ENCODE measurements at regions not wholly inside any gene's neighbourhood (a gene's known extent, or its start where the extent isn't known, plus 50 kb on each side); places are given as distances from the start of the nearest gene placed in this dataset.

DNA sequence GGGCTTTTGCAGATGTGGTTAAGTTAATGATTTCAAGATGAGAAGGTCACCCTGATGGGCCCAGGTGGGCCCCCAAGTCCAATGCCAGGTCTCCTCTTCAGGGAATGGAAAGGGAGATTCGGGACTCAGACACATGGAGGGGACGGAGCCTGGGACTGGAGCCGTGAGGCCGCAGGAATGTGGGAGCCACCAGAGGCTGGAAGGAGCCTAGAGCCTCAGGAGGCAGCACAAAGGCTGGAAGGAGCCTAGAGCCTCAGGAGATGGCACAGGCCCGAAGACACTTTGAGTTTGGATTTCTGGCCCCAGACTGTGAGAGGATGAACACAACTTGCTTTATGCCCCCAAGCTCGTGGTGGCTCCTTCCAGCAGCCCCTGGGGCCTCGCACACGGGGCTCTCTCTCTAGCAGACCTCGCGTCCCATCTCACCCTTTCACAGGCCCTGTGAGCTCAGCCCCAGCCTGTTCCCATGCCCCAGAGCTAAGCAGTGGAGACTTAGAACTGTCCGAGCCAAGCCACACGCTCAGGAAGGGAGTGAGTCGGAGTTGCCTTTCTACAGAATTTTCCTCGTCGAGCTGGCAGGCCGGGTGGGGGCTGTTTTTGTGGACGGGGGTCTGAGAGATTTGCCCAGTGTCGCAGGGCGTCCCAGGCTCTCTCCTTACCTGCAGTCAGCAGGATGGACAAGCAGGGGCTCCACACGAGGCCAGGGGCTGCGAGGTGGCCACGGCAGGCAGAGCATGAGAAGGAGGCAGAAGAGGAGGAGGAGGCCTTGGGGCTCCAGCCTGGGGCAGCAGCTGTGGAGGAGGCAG lies 937.6 kb downstream of the BRD1 start:
- TF ChIP-seq JUND (IDR thresholded peaks at IDR 0.05; ENCODE audit: low read depth) = no peak
- DNase-seq (ENCODE audit: low read depth in 1 of 2, low spot score in 1 of 2) = no peak
- in situ Hi-C loops (cut with HindIII; ENCODE audit: low pct_unique_long_range_greater_than_20kb, low sequenced_read_pairs) = no loop called here

DNA sequence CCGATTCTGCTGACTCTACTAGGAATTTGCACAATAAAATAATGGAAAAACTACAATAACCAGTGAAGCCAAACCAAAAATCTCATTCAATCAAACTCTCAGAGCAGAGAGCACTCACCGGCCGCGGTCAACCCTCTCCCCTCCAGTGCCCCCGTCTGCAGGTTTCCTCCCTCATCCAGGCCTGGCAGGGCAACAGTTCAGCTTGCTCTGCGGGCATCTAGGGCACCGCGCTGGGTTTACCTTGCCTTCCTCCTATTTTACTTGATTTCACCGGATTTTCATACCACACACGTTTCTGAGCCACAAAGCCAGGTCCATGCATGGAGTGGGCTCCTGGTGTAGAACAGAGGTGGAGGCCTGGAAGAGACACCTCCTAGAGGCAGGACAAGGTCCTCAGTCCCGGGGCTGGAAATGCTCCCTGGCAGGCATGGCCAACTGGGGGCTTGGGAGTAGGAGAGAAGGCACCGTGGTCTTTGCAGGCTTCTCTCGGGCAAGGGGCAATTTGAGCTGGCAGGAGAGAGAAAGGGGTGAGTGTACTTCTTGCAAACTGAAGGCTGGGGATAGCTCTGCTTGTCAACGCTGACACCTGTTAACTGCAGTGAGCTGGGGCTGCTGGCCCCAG lies 938.4 kb downstream of the BRD1 start:
- no peak for TF ChIP-seq JUND (IDR thresholded peaks at IDR 0.05; ENCODE audit: low read depth)
- in situ Hi-C loops (cut with HindIII; ENCODE audit: low pct_unique_long_range_greater_than_20kb, low sequenced_read_pairs) = no loop called here
- no peak for DNase-seq (ENCODE audit: low read depth in 1 of 2, low spot score in 1 of 2)

- in situ Hi-C loops (cut with HindIII; ENCODE audit: low pct_unique_long_range_greater_than_20kb, low sequenced_read_pairs) = no loop called here
- DNase-seq (ENCODE audit: low read depth in 1 of 2, low spot score in 1 of 2) = no peak
- TF ChIP-seq JUND (IDR thresholded peaks at IDR 0.05; ENCODE audit: low read depth) = no peak
Observed at GRCh38 chr22:48888466-48889208, 939.0 kb downstream of the BRD1 start.

DNA sequence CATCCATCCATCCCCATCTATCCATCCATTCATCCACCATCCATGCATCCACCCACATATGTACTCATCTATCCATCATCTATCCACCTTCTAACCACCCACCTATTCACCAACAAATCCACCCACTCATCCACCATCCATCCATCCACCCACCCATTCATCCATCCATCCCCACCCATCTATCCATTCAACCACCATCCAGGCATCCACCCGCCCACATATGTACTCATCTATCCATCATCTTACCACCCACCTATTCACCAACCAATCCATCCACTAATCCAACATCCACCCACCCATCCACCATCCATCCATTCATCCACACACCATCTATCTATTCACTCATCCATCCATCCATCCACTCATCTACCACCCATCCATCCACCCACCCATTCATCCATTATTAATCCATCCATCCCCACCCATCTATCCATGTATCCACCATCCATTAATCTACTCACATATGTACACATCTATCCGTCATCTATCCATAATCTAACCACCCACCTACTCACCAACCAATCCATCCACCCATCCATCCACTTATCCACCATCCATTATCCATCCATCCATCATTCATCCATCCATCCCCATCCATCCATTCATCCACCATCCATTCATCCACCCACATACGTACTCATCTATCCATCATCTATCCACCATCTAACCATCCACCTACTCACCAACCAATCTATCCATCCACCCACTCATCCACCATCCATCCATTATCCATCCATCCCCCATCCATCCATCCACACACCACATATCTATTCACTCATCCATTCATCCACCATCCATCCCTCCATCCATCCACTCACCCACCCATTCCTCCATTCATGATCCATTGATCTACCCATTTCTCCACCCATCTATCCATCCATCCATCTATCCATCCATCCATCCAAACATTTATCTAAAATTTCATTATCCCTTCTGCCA lies 940.0 kb downstream of the BRD1 start:
- no peak for TF ChIP-seq JUND (IDR thresholded peaks at IDR 0.05; ENCODE audit: low read depth)
- in situ Hi-C loops (cut with HindIII; ENCODE audit: low pct_unique_long_range_greater_than_20kb, low sequenced_read_pairs) = no loop called here
- no peak for DNase-seq (ENCODE audit: low read depth in 1 of 2, low spot score in 1 of 2)

GRCh38 chr22:48886604-48887393 lies 940.9 kb downstream of the BRD1 start:
- TF ChIP-seq JUND (IDR thresholded peaks at IDR 0.05; ENCODE audit: low read depth) = no peak
- in situ Hi-C loops (cut with HindIII; ENCODE audit: low pct_unique_long_range_greater_than_20kb, low sequenced_read_pairs) = no loop called here
- DNase-seq (ENCODE audit: low read depth in 1 of 2, low spot score in 1 of 2) = no peak

- no peak for DNase-seq (ENCODE audit: low read depth in 1 of 2, low spot score in 1 of 2)
- in situ Hi-C loops (cut with HindIII; ENCODE audit: low pct_unique_long_range_greater_than_20kb, low sequenced_read_pairs) = no loop called here
- TF ChIP-seq JUND (IDR thresholded peaks at IDR 0.05; ENCODE audit: low read depth) = no peak
Observed at GRCh38 chr22:48885919-48886305, 941.8 kb downstream of the BRD1 start.

GRCh38 chr22:48885271-48885918 lies 942.3 kb downstream of the BRD1 start:
- TF ChIP-seq JUND (IDR thresholded peaks at IDR 0.05; ENCODE audit: low read depth) = no peak
- in situ Hi-C loops (cut with HindIII; ENCODE audit: low pct_unique_long_range_greater_than_20kb, low sequenced_read_pairs) = no loop called here
- no peak for DNase-seq (ENCODE audit: low read depth in 1 of 2, low spot score in 1 of 2)

DNA sequence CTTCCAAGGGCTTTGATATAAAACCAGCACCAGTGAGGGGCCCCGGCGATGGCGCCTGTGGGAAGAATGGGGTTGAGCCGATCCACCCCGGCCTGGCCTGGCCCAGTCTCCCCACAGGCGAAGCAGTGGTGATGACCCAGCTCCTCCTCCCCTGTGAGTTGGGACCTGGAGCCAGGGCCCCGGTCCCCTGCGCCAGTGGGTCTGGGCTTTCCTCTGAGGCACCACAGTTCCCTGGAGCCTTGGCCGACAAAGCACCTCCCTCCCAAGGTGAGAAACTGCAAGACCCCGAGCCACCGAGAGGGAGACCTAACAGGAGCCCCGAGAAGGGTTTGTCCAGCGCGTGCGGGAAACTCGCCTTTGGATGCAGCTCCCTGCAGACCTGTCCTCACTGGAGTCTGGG lies 942.9 kb downstream of the BRD1 start:
- in situ Hi-C loops (cut with HindIII; ENCODE audit: low pct_unique_long_range_greater_than_20kb, low sequenced_read_pairs) = no loop called here
- no peak for TF ChIP-seq JUND (IDR thresholded peaks at IDR 0.05; ENCODE audit: low read depth)
- DNase-seq (ENCODE audit: low read depth in 1 of 2, low spot score in 1 of 2) = no peak

DNA sequence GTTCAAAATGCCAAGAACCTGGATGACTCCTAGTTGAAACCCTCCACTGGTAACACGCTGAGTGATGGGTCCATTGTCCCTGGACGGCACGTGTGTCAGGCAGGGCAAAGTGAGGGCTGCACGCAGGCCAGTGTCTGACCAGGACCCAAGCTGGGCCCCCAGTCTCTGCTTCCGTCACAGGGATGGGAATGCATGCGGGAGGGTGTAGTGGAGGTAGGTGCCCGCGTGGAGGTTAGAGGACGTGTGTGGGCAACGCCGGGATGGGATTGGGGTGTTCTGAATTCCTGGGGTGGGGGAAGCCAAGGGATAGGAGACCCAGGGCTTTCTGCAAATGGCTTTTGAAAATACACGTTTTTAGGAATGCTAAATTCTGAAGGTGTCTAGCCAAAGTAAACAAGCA lies 943.3 kb downstream of the BRD1 start:
- no peak for TF ChIP-seq JUND (IDR thresholded peaks at IDR 0.05; ENCODE audit: low read depth)
- in situ Hi-C loops (cut with HindIII; ENCODE audit: low pct_unique_long_range_greater_than_20kb, low sequenced_read_pairs) = no loop called here
- no peak for DNase-seq (ENCODE audit: low read depth in 1 of 2, low spot score in 1 of 2)

DNA sequence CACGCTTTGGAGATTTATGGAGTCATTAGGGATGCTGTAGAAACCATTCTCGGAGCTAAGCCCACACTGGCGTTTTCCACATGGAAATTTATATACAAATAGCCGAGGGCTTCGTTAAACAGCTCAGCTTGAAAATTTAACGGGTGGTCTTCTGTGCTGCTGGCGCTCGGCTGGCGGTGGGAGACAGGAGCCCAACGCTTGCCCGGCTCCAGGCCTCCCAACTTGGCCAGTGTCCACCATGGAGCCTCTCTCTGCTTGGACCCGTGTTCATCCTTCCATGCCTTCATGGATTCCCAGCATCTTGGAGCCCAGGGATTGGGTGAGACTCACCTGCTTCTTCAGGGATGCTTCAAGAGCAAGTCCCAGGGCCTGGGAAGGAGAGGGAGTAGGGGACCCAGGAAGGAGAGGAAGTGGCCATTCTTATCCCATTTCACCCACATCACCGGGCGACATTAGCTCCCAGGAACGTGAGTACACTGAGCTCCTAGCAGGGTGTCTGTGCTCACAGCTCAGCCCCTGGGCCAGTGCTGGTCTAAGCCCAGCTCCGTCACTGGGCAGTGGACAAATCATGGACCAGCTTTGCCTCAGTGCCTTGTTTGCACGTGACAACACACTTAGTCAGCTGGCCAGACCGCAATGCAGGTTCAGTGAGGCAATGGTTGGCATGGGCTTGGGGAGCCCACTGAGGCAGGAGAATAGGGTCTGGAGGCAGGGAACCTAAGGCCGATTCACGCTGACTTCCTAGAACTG lies 944.3 kb downstream of the BRD1 start:
- TF ChIP-seq JUND (IDR thresholded peaks at IDR 0.05; ENCODE audit: low read depth) = no peak
- no peak for DNase-seq (ENCODE audit: low read depth in 1 of 2, low spot score in 1 of 2)
- in situ Hi-C loops (cut with HindIII; ENCODE audit: low pct_unique_long_range_greater_than_20kb, low sequenced_read_pairs) = no loop called here
